Keratinocyte (primary cell): ENCODE measurements at regions not wholly inside any gene's neighbourhood (a gene's known extent, or its start where the extent isn't known, plus 50 kb on each side); places are given as distances from the start of the nearest gene placed in this dataset.
"Not testable (repeated sequence)": the region's sequence is repeated elsewhere in the genome, so short reads cannot be mapped to it uniquely, and the experiment has no call there.

Source experiments
- EZH2 ChIP-seq: IDR thresholded peaks from one replicate; pipeline ENCODE4 v1.6.1; 2012; ENCODE audit warnings: inconsistent platforms, mild to moderate bottlenecking, low read length, moderate library complexity
- TF ChIP-seq, protein P1 (sequence below), 3 experiments: IDR thresholded peaks in 1 of 3; conservative IDR thresholded peaks in 1 of 3; optimal IDR thresholded peaks in 1 of 3; 2 replicates in 2 of 3; 3 replicates in 1 of 3; pipeline versions ENCODE3 to v1.5.1; 2011; ENCODE audit warnings: low read length in 3 of 3, mild to moderate bottlenecking in 3 of 3, moderate library complexity in 2 of 3, control low read depth in 1 of 3, inconsistent platforms in 1 of 3; ENCODE audit not compliant: insufficient read depth in 2 of 3; ENCODE audit errors: extremely low read depth in 1 of 3

DNA sequence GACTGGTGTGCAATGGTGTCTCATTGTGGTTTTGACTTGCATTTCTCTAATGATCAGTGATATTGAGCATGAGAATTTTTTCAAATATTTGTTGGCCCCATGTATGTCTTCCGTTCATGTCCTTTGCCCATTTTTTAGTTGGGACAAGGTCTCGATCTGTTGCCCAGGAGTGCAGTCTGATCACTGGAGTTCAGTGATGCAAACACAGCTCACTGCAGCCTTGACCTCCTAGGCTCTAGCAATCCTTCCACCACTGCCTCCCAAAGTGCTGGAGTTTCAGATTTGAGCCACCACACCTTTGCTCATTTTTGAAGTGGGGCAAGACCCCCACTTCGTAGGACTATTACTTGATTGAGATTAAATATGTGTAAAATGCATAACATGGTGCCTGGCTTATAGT, 116.2 kb upstream of the NBPF9 start:
- TF ChIP-seq, protein P1, sequence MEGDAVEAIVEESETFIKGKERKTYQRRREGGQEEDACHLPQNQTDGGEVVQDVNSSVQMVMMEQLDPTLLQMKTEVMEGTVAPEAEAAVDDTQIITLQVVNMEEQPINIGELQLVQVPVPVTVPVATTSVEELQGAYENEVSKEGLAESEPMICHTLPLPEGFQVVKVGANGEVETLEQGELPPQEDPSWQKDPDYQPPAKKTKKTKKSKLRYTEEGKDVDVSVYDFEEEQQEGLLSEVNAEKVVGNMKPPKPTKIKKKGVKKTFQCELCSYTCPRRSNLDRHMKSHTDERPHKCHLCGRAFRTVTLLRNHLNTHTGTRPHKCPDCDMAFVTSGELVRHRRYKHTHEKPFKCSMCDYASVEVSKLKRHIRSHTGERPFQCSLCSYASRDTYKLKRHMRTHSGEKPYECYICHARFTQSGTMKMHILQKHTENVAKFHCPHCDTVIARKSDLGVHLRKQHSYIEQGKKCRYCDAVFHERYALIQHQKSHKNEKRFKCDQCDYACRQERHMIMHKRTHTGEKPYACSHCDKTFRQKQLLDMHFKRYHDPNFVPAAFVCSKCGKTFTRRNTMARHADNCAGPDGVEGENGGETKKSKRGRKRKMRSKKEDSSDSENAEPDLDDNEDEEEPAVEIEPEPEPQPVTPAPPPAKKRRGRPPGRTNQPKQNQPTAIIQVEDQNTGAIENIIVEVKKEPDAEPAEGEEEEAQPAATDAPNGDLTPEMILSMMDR (optimal IDR thresholded peaks at IDR 0.05 in 1 of 3, IDR thresholded peaks at IDR 0.05 in 1 of 3, conservative IDR thresholded peaks at IDR 0.05 in 1 of 3; ENCODE audit: extremely low read depth in 1 of 3, insufficient read depth in 2 of 3, low read length in 3 of 3), result not testable (repeated sequence)
- not testable (repeated sequence) for TF ChIP-seq EZH2
